H1 (cell line): ENCODE measurements at regions not wholly inside any gene's neighbourhood (a gene's known extent, or its start where the extent isn't known, plus 50 kb on each side); places are given as distances from the start of the nearest gene placed in this dataset.

Source experiments
- ATF2 ChIP-seq: IDR thresholded peaks from 2 replicates; pipeline ENCODE4 v1.6.1; 2012; ENCODE audit warnings: low read length, inconsistent platforms
- CTCF ChIP-seq, 3 experiments: IDR thresholded peaks; 1 replicate in 2 of 3; 2 replicates in 1 of 3; pipeline versions ENCODE4 v1.5.1 to v1.6.1; 2011; ENCODE audit warnings: low read length in 3 of 3, mild to moderate bottlenecking in 3 of 3, inconsistent platforms in 2 of 3, low read depth in 1 of 3, moderate library complexity in 1 of 3; ENCODE audit not compliant: insufficient read depth in 1 of 3; ENCODE audit errors: control extremely low read depth in 1 of 3
- EZH2 ChIP-seq: fragments of 200-600 bp; sonication (generic); IDR thresholded peaks from 2 replicates; pipeline ENCODE4 v1.7.1; 2012; ENCODE audit warnings: low read depth, mild to moderate bottlenecking, moderate library complexity, low read length, inconsistent platforms; ENCODE audit not compliant: severe bottlenecking
- JUN ChIP-seq: IDR thresholded peaks from 2 replicates; pipeline ENCODE4 v1.6.1; 2011; ENCODE audit warnings: low read depth, mild to moderate bottlenecking, improper control_type of control experiment, low read length
- JUND ChIP-seq: IDR thresholded peaks from 2 replicates; pipeline ENCODE4 v1.6.1; 2011; ENCODE audit warnings: mild to moderate bottlenecking, improper control_type of control experiment, low read length
- MAFK ChIP-seq: IDR thresholded peaks from 2 replicates; pipeline ENCODE4 v1.6.1; 2012; ENCODE audit warnings: low read depth, mild to moderate bottlenecking, improper control_type of control experiment, low read length
- MAX ChIP-seq: IDR thresholded peaks from 2 replicates; pipeline ENCODE4 v1.6.1; 2012; ENCODE audit warnings: inconsistent platforms
- POLR2A ChIP-seq, 2 experiments: IDR thresholded peaks; 1 replicate in 1 of 2; 2 replicates in 1 of 2; pipeline ENCODE4 v1.6.1; 2011; ENCODE audit warnings: low read depth in 2 of 2, low read length in 2 of 2, mild to moderate bottlenecking in 2 of 2; ENCODE audit errors: control extremely low read depth in 1 of 2
- RAD21 ChIP-seq, 2 experiments: IDR thresholded peaks in 1 of 2; conservative IDR thresholded peaks in 1 of 2; 2 replicates each; pipeline ENCODE4 v1.6.1; 2011; ENCODE audit warnings: low read depth in 2 of 2, low read length in 2 of 2, improper control_type of control experiment in 1 of 2, inconsistent platforms in 1 of 2, mild to moderate bottlenecking in 1 of 2, moderate library complexity in 1 of 2
- TAF7 ChIP-seq: optimal IDR thresholded peaks from 2 replicates; pipeline ENCODE3; 2011; ENCODE audit warnings: low read depth, mild to moderate bottlenecking, inconsistent platforms, low read length, moderate library complexity, borderline replicate concordance

GRCh38 chr11:33638608-33639007 lies 62.0 kb downstream of the C11orf91 start:
- TF ChIP-seq CTCF (IDR thresholded peaks at IDR 0.05; ENCODE audit: control extremely low read depth in 1 of 3, insufficient read depth in 1 of 3, low read depth in 1 of 3, low read length in 3 of 3) (no peak), JUN (no peak), RAD21 (IDR thresholded peaks at IDR 0.05 in 1 of 2, conservative IDR thresholded peaks at IDR 0.05 in 1 of 2; ENCODE audit: low read depth in 2 of 2, low read length in 2 of 2) (no peak), JUND (no peak), MAFK (no peak), EZH2 (no peak), MAX (no peak), ATF2 (no peak), POLR2A (IDR thresholded peaks at IDR 0.05; ENCODE audit: control extremely low read depth in 1 of 2, low read depth in 2 of 2, low read length in 2 of 2) (no peak), TAF7 (no peak)
